ENCODE measurements at regions not wholly inside any gene's neighbourhood (a gene's known extent, or its start where the extent isn't known, plus 50 kb on each side); places are given as distances from the start of the nearest gene placed in this dataset.

DNA sequence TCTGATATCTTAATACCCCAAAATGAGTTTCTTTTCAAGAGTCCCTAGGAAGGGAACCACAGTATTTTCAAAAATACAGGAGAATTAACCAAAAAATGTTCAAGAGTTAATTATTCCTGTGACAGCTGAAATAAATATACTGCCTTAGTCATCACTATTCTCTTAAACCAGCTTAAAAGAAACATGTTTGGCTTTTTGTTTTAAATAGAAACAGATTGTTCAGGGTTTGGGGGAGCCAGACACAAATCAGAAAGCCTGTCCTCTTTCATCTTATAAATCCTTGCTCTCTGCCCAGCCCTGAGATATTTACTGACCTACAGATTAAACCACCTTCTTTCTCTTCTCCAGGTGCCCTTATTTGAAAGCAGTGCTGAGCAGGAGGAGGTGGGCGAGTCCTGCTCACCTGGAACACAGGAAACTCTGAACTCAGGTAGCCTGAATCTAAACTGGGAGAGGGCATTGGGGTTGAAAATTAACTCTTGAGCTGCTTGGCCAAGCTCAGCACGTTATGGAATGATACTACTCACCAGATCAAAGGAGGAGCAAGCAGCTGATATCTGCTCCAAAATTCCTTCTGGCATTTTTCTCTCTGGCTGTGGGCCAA is 84.1 kb upstream of the SPRED1 start:
- no peak for DNase-seq (ENCODE audit: low read depth, low spot score)

DNA sequence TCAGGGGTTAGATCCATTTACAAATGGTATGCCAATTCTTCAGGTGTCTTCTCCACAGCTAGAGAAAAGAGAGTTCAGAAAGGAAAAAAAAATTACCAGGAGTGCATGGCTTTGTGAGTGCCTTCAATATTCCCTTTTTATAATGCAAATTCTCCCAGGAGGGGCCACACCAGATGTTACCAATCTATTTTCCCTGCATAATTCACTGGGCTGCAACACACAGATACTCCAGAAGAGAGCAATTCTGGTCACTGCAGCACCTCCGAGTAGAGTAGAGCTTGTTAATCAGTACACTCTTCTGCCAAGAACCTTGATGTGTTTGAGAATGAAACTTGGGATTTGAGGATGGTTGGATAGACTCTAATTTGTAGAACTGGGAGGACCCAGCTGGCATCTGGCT is 80.7 kb upstream of the SPRED1 start:
- no peak for DNase-seq (ENCODE audit: low read depth, low spot score)

DNA sequence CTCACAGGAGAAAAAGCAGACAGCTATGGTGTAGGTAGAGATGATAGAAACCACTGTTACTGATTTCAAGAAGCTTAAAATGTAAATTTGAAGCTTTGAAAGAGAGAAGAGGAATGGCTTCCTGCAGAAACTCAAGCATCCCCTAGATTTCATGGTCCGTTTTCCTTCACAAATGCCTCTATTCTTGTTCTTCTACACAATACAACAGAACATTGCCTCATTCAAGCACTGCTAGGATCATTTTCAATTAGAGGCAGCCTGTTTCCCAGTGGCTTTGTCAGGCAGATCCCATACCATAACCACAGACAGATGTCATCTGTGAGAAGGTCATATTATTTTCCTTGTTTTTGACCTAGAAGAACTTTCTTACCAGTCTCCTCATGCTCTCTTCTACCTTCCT is 77.9 kb upstream of the SPRED1 start:
- no peak for DNase-seq (ENCODE audit: low read depth, low spot score)

DNA sequence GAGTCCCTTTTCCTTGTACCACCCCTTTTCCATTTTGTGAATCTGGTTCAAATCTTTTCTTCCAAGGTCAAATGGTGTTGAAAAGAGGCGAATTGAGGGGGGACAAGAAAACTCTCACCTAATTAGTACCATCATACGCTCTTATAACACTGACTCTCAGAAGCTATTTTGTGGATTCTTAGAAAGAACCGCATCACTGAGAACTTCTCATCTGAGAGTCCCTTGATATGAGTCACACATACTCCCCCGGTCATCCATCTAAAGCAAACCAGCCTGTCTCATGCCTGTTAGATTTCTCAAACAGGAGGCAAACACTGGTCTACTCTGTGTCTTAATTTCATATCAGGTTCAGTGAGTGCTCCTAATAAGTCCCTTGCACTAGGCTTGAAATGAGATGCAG is 76.5 kb upstream of the SPRED1 start:
- no peak for DNase-seq (ENCODE audit: low read depth, low spot score)

DNA sequence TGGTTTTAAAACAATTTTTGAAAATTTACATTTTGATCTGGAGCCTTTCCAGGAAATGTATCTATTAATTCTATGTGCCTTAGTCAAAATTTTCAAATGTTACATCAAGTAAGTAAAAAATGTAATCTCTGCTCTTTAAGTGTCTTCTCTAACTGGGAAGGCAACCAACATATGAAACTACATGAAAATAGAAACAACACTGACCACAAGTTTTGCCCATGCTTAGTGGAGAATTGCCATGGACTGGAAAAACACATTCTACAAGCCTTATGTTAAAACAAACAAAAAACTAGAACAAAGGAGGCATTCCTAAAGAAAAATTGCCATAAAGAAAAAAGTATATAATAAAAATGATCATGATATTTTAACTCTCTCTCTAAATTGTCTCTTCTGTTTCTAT is 75.9 kb upstream of the SPRED1 start:
- DNase-seq (ENCODE audit: low read depth, low spot score) = no peak

DNA sequence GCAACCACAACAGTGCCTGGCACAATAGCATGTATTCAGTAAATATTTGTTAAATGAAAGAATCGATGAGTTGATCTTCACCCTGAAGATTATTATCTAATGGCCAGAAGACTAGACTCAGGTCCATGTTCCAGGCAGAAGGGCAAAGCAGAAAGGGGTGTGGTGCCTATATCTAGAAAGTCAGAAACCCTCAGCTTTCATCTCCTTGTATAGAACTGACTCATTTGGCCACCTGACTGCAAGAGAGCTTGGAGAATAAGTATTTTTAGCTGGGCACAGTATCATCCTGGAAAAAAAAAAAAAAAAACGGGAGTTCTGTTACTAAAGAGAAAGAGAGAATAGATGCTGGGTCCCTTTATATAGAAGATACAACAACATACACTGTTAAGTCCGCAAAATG is 69.7 kb upstream of the SPRED1 start:
- DNase-seq (ENCODE audit: low read depth, low spot score) = no peak

DNA sequence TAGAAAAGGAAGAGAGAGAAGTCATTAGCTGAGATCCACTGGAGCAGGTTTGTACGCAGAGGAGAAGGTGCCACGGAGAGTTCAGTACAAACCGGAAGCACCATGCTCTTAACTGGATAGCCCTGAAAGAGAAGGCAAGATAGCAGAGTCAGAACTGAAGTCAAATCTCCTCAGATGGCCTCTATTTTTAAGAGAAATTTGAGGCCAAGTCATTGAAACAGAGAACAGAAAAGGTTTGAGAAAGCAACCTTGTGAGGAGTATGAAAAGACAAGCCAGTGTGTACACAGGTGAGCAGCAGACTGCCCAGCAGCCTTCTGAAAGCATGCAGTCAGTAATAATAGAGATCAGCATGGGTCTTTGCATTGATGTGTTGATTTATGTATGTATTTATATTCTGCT is 66.1 kb upstream of the SPRED1 start:
- no peak for DNase-seq (ENCODE audit: low read depth, low spot score)

DNA sequence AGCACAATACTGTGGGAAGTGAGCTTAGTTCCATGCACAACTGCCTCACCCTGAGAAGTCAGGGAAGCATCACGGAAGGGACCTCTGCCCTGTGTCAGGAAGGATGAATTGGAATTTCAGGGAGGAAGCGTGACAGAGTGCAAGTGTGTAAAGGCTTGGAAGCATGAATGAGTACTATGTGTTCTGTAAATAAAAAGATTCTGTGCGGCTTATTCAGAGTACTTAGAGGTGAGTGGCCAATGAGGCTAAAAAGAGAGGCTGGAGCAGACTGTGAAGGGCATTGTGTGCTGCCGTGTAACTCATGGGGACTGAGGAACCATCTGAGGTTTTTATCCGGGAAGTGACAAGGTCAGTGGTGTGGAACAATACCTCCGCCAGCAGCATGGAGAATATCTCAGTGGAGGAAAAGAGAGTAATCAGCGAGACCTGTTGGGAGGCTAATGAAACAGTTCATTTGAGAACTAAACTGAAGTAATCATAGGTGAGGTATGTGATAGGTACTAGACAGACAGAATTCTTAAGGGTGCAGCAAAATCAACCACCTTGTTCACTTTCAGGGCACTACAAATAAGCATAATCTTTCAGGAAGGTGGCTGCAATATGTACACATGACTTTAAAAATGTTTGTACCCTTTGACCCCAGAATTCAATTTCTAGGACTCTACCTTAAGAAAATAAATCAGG is 64.9 kb upstream of the SPRED1 start:
- no peak for DNase-seq (ENCODE audit: low read depth, low spot score)

DNA sequence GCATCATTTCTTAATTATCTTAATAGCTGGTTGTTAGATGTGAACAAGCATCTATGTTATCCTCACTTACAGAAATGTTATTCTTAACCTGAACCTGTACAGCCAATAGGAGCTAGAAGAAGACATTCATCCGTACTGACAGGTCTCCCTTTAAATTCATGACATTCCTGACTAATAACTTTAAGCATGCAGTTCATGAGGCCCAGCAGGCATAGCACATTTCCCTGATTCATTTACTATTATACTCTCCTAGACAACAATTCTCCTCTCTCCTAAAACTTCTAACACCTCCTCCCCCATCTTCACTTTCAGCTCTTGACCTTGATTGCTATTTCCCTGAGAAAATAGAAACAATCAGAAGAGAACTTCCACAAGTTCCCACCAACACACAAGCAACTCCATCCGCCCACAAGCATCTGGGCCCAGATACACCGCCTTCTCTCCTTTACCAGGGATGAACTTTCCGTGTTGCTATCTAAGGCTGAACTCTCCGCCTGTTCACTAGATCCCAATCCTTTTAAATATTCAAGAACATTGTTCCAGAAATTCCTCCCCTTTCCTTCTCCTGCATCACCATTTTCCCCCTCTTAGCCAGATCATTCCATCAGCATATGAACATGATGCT is 62.9 kb upstream of the SPRED1 start:
- no peak for DNase-seq (ENCODE audit: low read depth, low spot score)

DNA sequence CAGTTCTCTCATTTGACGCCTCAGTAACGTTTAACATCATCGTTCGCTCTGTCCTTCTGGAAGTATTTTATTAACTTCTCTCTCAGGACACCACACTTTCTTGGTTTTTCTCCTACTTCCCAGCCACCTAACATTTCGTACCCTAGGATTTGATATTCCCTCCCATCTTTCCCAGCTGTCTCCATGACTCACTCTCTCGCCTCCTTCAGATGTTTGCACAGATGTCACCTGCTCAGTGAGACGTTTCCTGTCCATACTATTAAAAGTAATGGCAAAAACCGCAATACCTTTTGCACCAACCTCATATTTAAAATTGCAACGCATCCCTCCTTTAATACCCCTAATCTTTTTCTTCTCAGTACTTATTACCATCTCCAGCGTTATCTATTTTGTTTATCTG is 62.1 kb upstream of the SPRED1 start:
- DNase-seq (ENCODE audit: low read depth, low spot score) = no peak

DNA sequence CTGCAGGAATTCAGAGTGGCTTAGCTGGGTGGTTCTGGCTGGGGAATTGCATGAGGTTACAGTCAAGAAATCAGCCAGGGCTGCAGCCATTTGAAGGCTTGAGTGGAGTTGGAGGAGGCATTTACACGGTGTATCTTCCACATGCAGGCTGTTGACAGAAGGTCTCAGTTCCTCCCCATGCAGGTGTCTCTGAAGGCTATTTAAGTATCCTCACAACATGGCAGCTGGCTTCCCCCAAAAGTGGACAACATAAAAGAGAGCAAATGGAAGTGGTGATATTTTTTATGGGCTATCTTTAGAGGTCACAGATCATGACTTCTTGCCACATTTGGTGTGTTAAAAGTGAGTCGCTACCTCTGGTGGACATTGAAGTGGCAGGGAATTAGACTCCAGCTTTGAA is 60.1 kb upstream of the SPRED1 start:
- no peak for DNase-seq (ENCODE audit: low read depth, low spot score)

DNA sequence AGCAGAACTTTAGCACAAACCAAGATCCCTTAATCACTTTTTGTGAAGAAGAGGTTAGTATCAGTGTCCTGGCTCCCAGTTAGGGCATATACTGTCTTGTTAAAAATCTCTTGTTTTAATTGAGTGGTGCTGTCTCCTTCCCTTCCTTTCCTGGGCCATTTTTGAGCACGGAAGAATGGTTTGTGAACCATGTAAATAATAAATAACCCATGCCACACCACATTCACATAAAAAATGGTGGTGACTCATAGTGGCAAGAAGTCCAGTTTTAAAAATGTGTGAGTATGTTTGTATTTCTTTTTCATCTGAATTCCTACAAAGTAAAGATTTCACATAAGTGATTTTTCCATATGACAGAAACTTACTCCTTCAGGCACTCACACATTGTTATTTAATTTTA is 59.1 kb upstream of the SPRED1 start:
- no peak for DNase-seq (ENCODE audit: low read depth, low spot score)

DNA sequence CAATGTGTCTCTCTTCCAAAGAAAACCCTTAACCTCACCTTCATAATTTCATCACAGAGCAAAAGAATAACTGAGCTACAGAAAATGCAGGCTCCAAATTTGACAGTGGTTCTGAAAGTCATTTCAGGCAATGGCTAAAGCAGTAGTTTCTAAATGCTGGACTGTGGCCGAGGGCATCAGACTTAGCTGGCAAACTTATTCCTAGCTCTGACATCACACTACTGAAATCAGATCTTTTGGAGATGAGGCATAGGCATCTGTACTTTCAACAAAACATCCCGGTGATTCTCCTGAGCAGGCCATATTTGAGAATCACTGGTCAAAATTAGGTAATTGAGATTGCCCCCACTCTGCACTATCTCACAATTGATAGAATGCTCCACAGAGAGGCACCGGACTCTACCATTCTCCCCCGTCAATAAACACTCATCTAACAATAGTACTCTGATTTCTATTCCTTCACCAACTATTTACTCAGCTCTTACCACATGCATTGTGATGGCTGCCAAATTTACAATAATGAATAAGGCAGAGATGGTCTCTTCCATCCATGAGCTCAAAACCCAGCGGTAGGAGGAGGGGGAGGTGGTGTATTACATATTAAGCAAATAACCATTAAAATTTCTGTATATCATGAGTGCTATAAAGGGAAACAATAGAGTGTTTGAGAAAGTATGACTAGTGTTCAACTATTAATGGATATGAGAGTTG is 57.3 kb upstream of the SPRED1 start:
- DNase-seq (ENCODE audit: low read depth, low spot score) = no peak

DNA sequence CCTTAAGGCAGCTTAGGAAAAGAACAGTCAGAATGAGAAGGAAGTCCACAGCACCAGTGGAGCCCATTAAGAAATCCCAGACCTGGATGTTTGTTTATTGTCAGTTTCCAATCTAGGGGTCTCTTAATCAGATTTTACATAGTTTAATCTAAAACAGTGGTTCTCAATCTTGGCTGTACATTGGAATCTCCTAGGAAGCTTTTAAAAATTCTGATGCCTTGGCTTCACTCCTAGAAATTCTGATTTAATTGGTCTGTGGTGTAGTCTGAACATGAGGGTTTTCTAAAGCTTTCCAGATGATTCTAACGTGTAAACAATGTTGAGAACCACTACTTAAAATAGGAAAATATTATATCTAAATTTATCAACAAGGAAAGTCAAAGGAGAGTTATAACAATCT is 56.6 kb upstream of the SPRED1 start:
- DNase-seq (ENCODE audit: low read depth, low spot score) = no peak

DNA sequence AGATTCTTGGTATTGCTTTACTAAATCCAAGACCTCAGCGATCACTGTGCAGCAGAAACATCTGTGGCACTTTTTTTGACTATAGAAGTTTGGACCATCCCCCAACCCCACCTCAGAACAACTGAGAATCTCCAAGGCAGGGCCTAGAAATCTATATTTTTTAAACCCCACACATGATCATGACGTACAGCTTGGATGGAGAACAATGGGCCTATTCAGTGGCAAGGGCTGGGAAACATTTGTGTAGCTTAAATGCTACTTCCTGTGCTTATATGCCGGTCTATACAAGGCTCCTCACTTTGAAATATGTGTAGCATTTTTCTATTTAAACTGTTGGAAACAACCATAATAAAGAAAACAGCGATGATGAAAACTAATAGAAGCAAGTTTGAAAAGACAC is 55.1 kb upstream of the SPRED1 start:
- DNase-seq (ENCODE audit: low read depth, low spot score) = no peak

DNA sequence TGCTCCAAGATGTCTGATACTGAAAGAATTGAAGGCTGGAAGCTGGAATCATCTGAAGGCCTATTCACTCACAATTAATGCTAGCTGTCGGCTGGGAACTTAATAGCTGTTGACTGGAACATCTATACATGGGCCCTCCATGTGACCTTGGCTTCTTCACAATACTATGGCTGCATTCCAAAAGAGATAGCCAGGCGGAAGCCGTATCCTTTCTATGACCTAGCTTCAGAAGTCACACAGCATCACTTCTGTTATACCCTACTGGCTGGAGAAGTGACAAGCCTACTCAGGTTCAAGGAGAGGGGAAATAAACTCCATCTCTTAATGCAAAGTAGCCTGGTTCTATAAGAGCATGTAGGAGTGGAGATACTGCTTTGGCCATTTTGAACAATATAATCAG is 50.9 kb upstream of the SPRED1 start:
- DNase-seq (ENCODE audit: low read depth, low spot score) = no peak

DNA sequence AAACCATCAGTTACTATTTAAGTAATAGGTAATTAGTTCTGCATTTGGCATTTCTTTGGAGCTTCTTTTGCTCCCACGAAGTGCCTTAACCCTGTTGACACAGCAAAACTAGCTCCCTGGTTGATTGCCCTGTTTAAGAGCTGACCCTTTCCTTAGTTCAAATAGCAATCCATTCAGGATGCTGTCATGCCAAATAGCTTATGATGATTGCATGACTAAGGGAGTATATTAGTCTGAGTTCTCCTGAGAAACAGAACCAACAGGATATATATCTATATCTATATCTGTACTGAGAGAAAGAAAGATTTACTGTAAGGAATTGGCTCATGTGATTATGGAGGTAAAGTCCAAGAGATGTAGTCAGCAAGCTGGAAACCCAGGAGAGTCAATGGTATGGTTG is 50.3 kb upstream of the SPRED1 start:
- no peak for DNase-seq (ENCODE audit: low read depth, low spot score)
